AG09319 (cell line): ENCODE measurements at regions not wholly inside any gene's neighbourhood (a gene's known extent, or its start where the extent isn't known, plus 50 kb on each side); places are given as distances from the start of the nearest gene placed in this dataset.

ENCODE experiments used
- DNase-seq: peaks from one replicate; pipeline ENCODE4 v3.0.0-alpha.2; 2010; ENCODE audit warnings: low read depth; ENCODE audit errors: extremely low read depth
- CTCF ChIP-seq: IDR thresholded peaks from 2 replicates; pipeline ENCODE4 v1.5.1; 2011; ENCODE audit warnings: low read depth, mild to moderate bottlenecking, inconsistent platforms, low read length, moderate library complexity

GRCh38 chr6:14905201-14905600 lies 340.7 kb upstream of the JARID2 start:
- DNase-seq: no peak
- TF ChIP-seq CTCF: no peak

DNA sequence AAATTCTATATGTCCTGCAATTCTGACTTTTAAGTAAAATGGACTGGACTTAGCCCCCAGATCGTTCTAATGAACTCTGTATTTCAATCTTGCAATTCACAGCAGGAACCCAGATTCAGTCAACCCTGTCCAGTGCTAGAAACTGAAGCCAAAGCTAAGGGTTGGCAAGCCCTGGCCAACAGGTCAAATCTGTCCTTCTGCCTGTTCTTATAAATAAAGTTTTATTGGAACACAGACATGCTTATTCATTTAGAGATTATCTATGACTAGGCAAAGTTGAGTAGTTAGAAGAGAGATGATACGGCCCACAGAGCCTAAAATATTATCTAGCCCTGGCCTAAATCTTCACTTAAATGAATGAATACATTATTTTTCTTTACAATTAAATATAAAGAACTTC lies 339.2 kb upstream of the JARID2 start:
- DNase-seq: no peak
- TF ChIP-seq CTCF: no peak

DNA sequence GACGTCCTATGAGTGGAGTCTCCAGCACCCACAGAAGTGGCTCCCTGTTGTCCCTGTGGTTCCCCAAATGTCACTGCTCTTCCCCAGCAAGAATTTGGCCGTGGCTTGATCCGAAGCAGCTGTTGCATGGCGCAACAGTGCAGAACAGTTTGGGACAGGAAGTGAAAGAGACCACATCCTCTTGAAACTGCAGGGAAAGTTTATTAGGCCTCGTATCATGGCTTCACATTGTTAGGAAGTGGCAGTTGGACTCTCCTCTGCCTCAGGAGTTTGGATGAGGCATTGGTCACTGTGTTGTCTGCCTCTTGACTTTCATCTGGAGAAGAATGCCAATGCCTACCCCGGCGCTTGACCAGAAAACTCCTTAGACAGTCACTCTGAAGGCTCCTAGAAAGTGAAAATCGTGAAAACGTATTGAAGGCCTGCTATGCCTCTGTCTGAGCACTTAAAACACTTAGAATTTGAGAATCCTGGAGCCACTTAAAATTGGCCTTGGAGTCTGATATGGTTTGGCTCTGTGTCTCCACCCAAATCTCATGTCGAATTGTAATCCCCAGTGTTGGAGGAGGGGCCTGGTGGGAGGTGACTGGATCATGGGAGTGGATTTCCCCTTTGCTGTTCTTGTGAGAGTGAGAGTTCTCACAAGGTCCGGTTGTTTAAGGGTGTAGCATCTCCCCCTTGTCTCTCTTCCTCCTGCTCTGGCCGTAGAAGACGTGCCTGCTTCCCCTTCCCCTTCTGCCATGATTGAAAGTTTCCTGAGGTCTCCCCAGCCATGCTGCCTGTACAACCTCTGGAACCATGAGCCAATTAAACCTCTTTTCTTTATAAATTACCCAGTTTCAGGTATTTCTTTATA lies 334.9 kb upstream of the JARID2 start:
- TF ChIP-seq CTCF: no peak
- no peak for DNase-seq

DNA sequence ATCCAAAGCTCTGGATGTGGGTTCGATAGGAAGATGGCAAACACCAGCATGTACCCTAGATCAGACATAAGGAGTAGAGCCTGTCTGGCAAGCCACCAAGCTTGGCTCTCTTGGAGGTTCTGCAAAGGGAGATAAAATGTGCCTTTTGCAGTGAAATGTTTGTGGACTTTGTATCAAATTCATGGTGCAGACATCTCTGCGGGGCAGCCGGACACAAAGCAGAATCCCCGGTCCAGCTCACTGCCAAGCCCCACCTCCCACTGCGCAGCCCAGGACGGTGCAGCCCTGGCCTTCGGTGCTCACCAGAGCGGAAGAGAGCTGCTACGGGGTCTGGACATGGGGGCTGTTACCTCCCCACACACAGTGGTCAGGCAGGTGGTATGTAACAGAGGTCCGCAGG lies 333.6 kb upstream of the JARID2 start:
- DNase-seq: no peak
- no peak for TF ChIP-seq CTCF

- TF ChIP-seq CTCF: no peak
These were observed 333.2 kb upstream of the JARID2 start for GRCh38 chr6:14912706-14913105.

GRCh38 chr6:14913931-14914330 lies 331.9 kb upstream of the JARID2 start:
- no peak for DNase-seq
- TF ChIP-seq CTCF: no peak

More at GRCh38 chr6:14912706-14913105, 333.2 kb upstream of the JARID2 start:
- no peak for DNase-seq

GRCh38 chr6:14915888-14916832 lies 329.7 kb upstream of the JARID2 start:
- no peak for DNase-seq
- no peak for TF ChIP-seq CTCF
